ENCODE measurements at regions not wholly inside any gene's neighbourhood (a gene's known extent, or its start where the extent isn't known, plus 50 kb on each side); places are given as distances from the start of the nearest gene placed in this dataset.

DNA sequence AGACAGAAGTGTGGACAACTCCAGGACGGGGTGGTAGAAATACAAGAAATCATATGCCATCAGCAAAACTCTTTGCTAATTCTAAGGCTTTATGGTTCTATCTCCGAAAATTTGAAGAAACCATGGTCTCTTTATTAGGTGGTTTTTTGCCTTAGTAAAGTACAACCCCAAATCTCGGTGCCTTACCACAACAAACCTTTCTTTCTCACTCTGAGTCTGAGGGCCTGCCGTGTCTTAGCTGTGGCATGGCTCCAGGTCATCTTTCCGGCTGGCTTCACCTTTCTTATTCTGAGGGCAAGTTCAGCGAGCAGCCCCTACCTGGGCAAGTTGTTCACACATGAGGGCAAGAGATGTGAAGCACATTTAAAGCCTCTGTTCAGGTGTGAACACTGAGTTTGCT, 280.6 kb downstream of the TTLL7 start:
- DNase-seq, result no peak

DNA sequence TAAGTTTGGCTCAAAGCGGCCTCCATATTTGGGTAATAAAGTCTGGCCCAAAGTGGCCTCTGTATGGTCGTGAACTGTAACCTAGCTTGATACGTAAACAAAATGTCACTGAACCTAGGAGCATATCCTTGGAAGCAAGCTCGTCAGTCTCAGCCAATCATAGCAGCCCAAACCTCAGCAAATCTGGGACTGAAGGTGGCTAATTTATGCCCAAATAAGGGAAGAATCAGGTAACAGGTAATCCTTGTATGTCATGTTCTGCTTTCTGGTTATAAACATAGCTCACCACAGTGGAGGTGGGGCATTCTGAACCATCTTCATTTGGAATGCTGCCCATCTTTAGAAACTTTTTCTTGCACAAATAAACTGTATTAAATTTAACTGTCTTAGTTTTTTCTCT, 281.1 kb downstream of the TTLL7 start:
- DNase-seq, result no peak

DNA sequence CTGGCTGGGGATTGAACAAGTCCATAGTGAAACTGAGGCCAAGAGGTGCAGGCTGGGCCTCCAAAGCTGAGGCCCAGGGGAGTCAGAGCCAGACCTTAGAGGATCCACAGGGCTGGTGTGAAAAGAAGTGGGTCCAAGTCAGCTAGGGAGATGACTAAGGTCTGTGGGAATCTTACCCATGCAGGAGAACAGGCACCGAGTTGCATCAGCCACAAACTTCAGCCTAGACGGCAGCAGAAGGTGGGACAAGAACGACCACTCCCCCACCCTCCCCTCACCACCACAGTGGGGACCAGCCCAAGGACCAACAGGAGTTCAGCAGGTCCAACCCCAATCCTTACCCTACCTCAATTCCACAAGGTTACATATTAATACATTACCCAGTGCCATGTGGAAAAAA, 282.3 kb downstream of the TTLL7 start:
- DNase-seq, result no peak

DNA sequence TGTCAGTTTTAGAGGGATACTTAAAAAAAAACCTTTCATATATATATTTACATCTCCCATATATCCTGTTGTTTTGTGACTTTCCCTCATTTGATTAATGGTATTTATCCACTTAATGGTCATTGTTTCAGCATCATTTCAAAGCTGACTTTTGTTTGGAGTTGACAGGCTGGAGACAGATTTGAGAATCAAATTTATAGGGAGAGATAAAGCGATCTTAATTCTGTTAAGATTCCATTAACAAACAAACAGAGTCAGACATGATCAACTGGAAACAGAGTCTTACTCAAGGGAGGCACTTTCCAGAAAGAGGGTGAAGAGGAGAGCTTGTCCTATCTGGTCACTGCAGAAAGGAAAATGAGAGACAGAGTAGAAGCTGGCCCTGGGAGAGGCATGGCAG, 283.4 kb downstream of the TTLL7 start:
- no peak for DNase-seq

DNA sequence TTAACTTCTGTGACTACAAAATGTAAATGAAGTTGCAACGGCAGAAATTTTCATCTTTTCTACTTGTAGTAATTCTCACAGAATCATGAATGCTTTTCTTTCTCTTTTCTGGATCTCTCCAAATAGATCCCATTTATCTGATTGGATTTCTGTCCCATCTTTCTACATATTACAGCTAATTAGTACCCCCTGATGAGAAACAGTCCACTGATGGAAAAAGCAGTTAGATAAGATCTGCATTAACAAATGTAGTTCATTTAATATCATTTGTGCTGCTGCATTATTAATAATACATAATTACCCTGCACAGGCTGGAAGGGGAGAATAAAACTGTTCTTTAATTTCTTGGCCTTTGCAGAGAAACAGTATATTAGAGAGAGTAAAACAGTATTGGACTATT, 289.3 kb downstream of the TTLL7 start:
- no peak for DNase-seq

DNA sequence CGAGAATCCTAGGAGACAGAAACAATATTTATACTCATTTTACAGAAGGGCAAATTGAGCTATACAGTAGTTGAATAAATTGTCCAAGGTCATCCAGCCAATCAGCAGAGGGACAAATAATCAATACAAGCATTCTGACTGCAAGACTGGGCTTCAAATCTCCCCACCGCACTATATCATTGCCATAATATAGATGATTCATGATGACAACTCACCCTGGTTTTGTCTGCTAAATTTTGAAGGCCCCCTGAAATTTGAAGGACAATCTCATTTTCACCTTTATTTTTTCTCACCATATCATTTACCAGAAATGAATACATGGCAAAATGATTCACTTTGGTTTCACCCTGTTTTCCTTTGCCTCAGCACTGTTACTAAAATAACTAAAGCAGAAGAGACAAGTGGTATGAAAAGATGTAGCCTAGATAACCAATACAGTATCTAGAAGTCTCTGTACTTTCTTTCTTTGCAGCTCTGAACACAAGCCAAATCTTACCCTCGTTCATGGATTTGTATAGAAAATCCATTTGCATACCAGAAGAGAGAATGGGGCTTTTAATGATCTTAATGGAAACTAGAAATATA, 292.5 kb downstream of the TTLL7 start:
- no peak for DNase-seq

DNA sequence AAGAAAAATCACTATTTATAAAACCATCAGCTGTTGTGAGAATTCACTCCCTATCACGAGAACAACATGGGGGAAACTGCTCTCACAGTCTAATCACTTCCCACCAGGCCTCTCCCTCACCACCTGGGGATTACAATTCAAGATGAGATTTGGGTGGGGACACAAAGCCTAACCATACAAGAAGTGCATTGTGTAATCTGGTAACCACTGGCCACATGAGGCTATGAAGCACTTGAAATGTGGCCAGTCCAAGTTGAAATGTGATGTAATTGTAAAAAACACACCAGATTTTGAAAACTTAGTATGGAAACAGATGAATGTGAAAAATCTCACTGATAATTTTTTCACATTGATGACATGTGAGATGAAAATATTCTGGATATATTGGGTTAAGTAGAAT, 293.8 kb downstream of the TTLL7 start:
- no peak for DNase-seq

DNA sequence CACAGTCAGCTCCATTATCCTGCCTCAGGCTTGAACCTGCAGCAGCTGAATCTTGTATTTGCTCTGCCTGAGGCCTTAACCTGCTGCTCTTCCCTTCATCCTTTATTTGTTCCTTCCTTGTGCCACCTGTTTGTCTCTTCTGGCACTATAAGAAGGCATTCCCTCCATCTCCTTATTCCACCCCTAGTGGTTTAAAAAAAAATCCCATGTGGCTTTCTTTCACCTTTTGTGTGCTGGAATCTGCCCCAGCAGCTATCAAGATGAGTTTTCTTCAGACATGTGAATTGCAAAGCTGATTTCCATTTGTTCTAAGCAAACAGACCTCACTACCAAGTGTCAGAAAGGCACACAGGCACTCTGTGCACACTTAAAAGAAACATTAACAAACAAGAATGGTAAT, 294.6 kb downstream of the TTLL7 start:
- DNase-seq, result no peak

DNA sequence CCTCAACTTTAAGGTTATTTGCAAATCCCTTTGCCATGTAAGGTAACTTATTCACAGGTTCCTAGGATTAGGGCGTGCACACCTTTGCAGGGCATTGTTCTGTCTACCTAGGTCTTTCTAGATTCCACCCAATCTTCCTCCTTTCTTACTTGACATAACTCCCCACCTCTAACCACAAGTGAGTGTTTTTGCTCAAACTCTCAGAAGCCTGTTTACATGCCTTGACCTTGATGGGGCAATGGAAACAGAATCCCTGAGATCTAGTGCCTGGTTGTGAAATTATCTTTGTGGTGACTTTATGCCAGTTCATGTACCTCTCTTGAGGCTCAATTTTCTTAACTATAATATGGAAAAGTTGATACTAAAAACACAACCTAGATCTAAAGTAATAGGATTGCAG, 296.6 kb downstream of the TTLL7 start:
- DNase-seq, result no peak

DNA sequence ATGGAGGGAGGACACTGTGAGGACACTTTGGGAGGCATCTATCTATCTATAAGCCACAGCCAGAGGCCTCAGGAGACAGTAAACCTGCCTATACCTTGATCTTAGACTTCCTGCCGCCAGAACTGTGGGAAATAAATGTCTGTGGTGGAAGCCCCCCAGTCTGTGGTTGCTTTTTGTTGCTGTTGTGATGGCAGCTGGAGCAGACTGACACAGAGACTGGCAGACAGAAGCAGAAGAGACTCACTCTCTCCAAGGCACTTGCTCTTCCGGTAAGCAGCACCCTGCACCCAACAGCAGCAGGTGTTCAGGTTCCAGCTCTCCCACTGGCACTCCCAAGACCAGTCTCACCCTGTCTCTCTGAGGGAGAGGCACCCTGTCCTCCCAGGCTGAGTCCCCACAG, 297.6 kb downstream of the TTLL7 start:
- DNase-seq, result no peak

DNA sequence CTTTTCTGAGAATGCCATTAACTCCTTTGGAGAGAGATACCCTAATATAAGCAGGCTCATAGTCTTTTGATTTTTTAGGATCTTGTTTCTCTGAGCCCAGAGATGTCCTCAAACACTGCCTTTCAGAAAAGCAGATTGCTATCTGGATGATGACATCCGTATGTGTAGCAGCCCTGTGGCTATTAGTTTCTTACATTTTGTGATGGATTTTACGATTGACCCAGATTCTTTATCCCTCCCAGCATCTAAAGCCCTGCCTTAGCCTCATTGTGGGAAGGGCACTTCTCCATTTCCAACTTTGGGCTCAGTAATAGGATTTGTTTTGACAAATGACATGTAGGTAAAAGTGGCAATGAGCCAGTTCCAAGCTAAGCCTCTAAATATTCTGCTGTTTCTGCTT, 300.3 kb downstream of the TTLL7 start:
- DNase-seq, result no peak

DNA sequence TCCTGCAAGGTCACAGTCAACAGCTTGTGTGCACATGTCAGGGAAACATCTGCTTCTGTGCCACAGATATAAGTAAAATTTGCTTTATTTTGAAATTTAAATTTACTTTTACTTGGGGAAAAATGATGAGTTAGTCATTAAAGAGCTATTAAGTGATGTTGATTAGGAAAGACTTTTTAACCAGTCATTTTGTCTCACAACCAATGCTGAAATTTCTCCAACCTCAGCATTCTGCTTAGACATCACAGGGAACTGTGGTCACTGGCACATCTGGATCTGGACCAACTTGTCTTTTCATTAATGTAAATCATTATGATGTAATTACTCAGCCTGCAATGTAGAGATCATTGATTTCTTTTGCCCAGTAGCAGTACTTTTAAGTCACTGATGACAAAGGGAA, 301.0 kb downstream of the TTLL7 start:
- no peak for DNase-seq

DNA sequence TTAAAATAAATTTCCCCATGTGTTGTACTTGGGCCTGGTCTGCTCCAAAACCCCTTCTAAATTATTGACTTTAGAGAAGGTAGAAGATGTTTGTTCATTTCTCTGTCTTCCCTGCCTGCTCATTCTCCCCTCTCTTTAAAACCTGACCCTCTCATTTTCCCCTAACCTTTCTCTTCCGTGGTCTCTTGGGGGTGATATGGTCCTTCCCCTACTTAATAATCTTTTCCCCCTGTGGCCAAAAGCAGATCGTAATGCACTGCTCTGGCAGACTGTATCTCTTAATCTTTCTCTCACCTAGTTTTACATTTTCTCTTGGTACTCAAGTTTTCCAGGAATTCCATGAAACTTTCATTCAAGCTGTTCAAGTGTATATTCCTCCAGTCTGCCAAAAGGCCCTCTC, 301.7 kb downstream of the TTLL7 start:
- no peak for DNase-seq

DNA sequence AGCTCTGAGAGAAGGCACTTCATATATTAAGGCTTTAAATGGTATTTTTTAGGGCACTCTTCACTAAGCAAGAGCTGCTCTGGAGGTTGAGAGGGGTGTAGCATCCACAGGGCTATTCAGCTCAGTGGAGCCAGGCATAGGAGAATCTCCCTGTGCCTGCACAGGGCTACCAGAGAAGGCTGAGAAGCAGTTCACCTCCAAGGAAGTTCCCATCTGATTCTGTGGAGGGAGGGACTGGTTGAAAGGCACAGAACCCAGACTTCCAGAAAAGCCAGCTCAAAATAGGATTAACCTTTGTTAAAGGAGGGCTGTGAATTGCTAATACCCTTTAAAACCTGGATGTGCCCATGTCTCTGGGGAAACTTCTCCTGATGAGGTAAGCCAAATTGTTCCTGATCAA, 304.5 kb downstream of the TTLL7 start:
- no peak for DNase-seq

DNA sequence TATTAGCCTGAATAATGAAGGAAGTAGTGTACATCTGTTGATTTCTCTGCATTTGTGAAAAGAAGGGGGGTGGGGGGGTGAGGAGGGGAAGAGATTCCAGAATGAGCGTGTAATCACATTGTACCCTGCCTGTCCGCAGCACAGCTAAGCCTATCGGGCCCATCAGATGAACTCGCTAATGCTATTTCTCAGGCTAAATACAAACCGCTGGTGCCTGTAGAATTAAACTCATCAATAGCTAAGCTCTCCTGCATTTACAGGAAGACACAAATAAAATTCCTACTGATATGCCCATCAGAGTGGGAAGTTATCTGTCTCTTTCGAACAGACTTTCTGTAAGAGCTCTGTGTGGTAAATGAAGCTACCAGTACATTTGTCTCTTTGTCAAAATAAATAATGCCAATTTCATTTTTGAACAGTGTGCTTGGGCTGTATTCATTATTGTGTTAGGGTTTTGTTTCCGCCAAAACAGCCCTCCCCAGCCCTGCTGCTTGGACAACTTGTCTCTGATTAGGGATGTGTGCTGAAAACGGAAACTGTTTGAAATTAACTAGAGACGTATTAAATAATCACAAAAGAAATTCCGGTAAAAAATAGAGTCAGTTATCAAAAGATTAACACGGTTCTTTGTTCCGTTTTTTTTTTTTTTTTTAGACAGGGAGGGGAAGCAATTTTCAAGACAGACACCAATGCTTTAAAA, 305.4 kb downstream of the TTLL7 start:
- no peak for DNase-seq

DNA sequence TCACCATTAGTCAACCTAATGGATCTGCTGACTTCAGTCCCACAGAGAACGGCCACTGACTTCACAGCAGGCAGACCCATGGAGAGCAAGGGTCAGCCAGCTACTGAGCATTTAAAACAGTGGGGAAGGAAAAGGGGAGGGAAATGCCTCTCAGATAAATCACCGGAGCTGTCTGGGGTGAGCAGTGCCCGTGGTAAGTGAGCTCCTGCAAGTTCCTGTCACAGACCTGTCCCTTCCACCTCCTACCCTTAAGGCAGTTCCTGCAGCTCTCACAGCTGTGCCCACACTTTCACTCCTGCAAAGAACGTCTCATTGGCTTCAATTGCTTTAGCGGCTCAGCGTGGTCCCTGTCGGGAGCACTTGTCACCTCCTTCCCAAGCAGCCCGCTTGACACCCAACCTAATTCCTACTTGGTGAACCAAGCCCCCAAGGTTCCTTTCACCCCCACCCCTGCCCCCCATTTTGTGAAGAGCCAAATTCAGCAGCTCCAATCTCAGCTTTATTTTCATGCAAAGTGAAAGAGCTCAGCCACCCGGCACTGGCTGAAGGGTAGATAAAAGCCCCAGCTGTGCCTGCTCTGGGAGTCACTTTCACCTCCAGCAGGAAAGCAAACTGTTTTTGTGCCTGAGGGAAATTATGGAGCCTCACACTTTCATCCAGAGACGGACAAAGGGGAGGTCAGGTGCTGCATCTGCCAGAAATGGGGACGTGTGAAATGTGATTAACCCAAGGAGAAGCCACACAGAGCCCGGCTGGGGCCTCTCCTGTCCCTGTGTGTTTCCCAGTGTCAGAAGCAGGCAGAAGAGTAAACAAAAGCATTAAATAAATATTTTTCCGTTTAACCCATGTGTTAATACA, 306.2 kb downstream of the TTLL7 start:
- no peak for DNase-seq

DNA sequence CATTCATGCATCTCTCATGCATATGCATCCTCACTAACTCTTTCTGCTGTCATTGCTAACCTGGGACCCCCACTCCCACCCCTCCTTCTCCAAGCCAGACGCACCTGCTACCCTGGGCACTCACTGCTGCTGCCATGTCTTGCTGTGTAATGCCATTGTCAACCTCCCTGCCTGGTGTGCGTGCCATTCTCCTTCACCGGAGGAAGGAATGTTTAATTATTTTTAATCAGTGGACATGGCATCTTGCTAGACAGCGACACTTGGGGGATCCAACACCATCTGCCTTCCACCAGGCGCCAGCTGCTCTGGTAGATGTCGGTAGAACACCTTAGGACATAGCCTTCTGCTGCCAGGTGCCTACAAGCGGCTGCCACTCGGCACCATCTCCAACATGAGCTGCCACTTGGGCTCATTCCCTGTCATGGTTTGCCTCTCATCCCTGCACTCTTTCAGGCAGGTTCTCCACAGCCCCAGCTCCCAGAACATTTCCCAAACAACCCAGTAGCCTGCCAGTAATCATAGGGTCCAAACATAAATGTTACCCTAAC, 306.9 kb downstream of the TTLL7 start:
- no peak for DNase-seq

DNA sequence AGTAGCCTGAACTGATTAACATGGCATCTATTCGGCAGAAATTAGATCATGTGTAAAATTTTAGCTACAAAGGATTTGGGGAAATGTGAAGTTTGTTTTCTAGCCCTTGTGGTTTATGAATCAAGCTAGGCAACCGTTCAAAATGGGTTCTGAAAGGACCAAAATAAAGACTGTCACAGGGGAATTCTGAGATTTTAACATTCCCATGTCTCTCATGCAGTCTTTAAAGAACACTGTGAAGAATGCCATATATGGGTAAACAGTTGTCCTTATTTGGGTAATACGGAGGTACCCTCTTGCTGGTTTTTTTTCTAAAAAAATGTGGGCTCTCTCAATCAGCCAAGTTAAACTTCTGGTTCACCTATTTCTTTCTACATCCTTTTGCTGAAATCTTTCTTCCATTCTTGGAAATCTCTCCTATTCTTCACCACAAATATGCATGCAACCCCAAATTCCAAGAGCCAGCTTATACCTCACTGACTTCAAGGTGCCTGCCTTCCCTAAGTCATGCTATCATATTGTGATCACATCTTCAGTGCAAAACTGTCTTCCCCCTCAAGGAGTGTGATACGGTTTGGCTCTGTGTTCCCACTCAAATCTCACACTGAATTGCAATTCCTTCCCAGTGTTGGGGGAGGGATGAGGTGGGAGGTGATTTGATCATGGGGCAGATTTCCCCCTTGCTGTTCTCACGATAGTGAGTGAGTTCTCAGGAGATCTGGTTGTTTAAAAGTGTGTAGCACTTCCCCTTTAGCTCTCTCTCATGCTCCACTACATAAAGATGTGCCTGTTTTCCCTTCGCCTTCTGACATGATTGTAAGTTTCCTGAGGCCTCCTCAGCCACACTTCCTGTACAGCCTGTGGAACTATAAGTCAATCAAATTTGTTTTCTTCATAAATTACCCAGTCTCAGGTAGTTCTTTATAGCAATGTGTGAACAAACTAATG, 308.7 kb downstream of the TTLL7 start:
- DNase-seq, result no peak

DNA sequence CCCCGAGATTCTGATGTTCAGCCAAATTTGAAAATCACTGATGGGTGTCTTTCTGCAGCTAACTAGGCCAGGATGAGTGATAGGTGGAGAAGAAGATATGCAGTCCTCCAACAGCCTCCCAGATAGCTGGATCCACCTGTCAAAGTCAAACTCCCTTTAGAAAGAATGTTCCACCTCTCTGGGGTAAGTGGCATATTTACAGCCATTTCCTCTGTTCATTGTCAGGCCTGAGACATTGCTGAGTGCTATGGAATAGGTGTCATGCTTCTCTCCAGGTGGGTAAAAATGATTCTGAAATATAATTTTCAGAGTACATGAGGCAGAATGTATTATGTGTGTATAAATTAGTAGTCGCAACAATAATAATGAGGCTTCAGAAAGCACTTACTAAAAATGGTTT, 316.8 kb downstream of the TTLL7 start:
- DNase-seq, result no peak

DNA sequence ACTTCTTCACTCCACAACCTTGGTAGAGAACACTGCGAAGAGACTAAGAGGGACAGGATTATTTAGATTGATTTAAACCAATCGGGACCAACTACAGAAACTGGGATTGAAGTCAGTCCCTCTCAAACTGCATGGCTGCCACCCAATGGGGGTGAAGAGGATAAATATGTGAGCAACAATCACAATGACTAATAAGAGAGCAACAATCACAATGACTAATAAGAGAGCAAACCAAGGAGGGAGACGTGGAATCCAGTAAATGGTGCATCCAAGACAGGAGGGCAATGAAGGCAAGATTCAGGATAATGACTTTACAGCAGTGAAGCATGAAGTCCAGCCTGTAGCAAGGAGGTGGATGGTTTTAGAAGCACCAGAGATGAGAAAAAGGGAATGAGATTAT, 322.8 kb downstream of the TTLL7 start:
- DNase-seq, result no peak

DNA sequence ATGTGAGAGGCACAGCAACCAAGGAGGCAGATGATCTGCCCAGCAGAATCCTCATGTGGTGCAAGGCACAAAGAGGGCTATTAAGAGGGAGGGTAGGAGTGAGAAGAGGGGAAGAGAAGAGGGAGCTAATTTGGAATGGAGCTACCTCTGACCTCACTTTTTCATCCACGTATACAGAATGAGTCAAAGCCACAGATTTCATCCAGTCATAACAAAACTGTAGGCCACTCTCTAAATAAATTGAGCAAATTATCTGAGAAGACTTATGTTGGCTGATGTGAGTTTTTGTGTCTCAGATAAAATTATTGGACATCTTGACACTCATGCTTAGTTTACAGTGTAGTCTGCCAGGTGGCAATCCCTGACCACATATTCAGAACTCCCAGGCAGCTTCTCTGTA, 325.6 kb downstream of the TTLL7 start:
- DNase-seq, result no peak

DNA sequence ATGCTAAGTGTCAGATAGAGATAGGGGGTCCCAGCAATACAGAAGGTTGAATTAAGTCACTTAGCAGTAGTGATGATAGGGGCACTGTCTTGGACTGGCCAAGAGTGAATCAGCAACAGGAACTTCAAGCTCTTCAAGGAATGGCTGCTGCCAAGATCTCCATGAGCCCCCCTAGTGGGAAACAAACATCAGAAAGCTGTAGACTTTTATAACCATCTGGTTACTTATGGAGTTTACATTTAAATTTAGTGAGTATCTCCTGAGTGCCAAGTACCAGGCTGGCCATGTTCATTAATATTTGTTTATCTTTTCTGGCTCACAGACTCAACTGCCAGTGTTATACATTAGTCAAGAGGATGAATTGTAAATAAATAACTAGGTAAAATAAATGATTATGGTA, 327.3 kb downstream of the TTLL7 start:
- no peak for DNase-seq

Measured in NCI-H226 (cell line).